Anterior cingulate cortex (tissue), 58 donors: ENCODE measurements at regions not wholly inside any gene's neighbourhood (a gene's known extent, or its start where the extent isn't known, plus 50 kb on each side); places are given as distances from the start of the nearest gene placed in this dataset.
"Not testable (repeated sequence)": the region's sequence is repeated elsewhere in the genome, so short reads cannot be mapped to it uniquely, and the experiment has no call there.

ENCODE experiments used
- DNase-seq, 58 donors: peaks; one replicate each; lab custom pipeline; 2025; lab: John Stamatoyannopoulos, UW

- not testable (repeated sequence) for DNase-seq
These were observed 229.4 kb downstream of the HTR1A start for GRCh38 chr5:63732880-63733279.

GRCh38 chr5:63727583-63727982, 234.7 kb downstream of the HTR1A start:
- no peak for DNase-seq

GRCh38 chr5:63726496-63726895, 235.7 kb downstream of the HTR1A start:
- DNase-seq: no peak

- DNase-seq: no peak
These were observed 243.1 kb downstream of the HTR1A start for GRCh38 chr5:63719147-63719546.

- DNase-seq: no peak
These were observed 262.0 kb downstream of the HTR1A start for GRCh38 chr5:63700241-63700640.

GRCh38 chr5:63697811-63698210, 264.4 kb downstream of the HTR1A start:
- no peak for DNase-seq

GRCh38 chr5:63690546-63690945, 271.7 kb downstream of the HTR1A start:
- no peak for DNase-seq

- no peak for DNase-seq
These were observed 274.3 kb downstream of the HTR1A start for GRCh38 chr5:63687854-63688516.

- peak in 1 of 58 donors; percentile 23 for DNase-seq
These were observed 275.3 kb downstream of the HTR1A start for GRCh38 chr5:63686938-63687337.

- no peak for DNase-seq
These were observed 276.1 kb downstream of the HTR1A start for GRCh38 chr5:63686181-63686580.

GRCh38 chr5:63685454-63685853, 276.8 kb downstream of the HTR1A start:
- DNase-seq: no peak

- DNase-seq: no peak
These were observed 287.4 kb downstream of the HTR1A start for GRCh38 chr5:63674881-63675280.

- DNase-seq: no peak
These were observed 307.2 kb downstream of the HTR1A start for GRCh38 chr5:63655043-63655442.

- no peak for DNase-seq
These were observed 311.7 kb downstream of the HTR1A start for GRCh38 chr5:63650581-63650980.

GRCh38 chr5:63648376-63648775, 313.9 kb downstream of the HTR1A start:
- no peak for DNase-seq

GRCh38 chr5:63629951-63630630, 332.2 kb downstream of the HTR1A start:
- DNase-seq: no peak

- no peak for DNase-seq
These were observed 348.8 kb downstream of the HTR1A start for GRCh38 chr5:63613442-63613841.

- no peak for DNase-seq
These were observed 358.2 kb downstream of the HTR1A start for GRCh38 chr5:63603996-63604395.

GRCh38 chr5:63602971-63603370, 359.3 kb downstream of the HTR1A start:
- peak in 23 of 58 donors; percentile 0 to 55 (median 5) for DNase-seq

GRCh38 chr5:63596254-63596653, 366.0 kb downstream of the HTR1A start:
- DNase-seq: no peak

GRCh38 chr5:63573380-63573779, 388.9 kb downstream of the HTR1A start:
- DNase-seq: no peak

- DNase-seq: no peak
These were observed 389.5 kb downstream of the HTR1A start for GRCh38 chr5:63572740-63573139.
